Activated T-helper 1 cell treated with anti-CD3 and anti-CD28 coated beads, Interleukin-2, amount 50 U/mL, for 16 hours (primary cell): ENCODE measurements at regions not wholly inside any gene's neighbourhood (a gene's known extent, or its start where the extent isn't known, plus 50 kb on each side); places are given as distances from the start of the nearest gene placed in this dataset.

Experiments
- DNase-seq, 2 donors: peaks; one replicate each; pipeline ENCODE4 v3.0.0-alpha.2; 2020; ENCODE audit warnings: low read depth in 1 of 2, low spot score in 1 of 2

- DNase-seq: no peak
Observed at GRCh38 chr3:101091489-101091888, 98.3 kb upstream of the ABI3BP start.

- no peak for DNase-seq
Observed at GRCh38 chr3:101085752-101086151, 92.5 kb upstream of the ABI3BP start.

GRCh38 chr3:101084404-101084803 is 91.2 kb upstream of the ABI3BP start:
- DNase-seq: no peak

- DNase-seq: no peak
Observed at GRCh38 chr3:101081999-101082398, 88.8 kb upstream of the ABI3BP start.

GRCh38 chr3:101081446-101081845 is 88.2 kb upstream of the ABI3BP start:
- DNase-seq: no peak

- no peak for DNase-seq
Observed at GRCh38 chr3:101077361-101078011, 84.3 kb upstream of the ABI3BP start.

- no peak for DNase-seq
Observed at GRCh38 chr3:101074518-101074917, 81.3 kb upstream of the ABI3BP start.

GRCh38 chr3:101072300-101072699 is 79.1 kb upstream of the ABI3BP start:
- no peak for DNase-seq

GRCh38 chr3:101070799-101071121 is 77.5 kb upstream of the ABI3BP start:
- DNase-seq: no peak

- DNase-seq: peak; percentile 14 to 43
Observed at GRCh38 chr3:101069901-101070798, 76.9 kb upstream of the ABI3BP start.

GRCh38 chr3:101068876-101069606 is 75.8 kb upstream of the ABI3BP start:
- DNase-seq: no peak

GRCh38 chr3:101066711-101067129 is 73.5 kb upstream of the ABI3BP start:
- DNase-seq: no peak

GRCh38 chr3:101065962-101066361 is 72.7 kb upstream of the ABI3BP start:
- no peak for DNase-seq

GRCh38 chr3:101063401-101063800 is 70.2 kb upstream of the ABI3BP start:
- no peak for DNase-seq

GRCh38 chr3:101061312-101061711 is 68.1 kb upstream of the ABI3BP start:
- no peak for DNase-seq

- DNase-seq: no peak
Observed at GRCh38 chr3:101050866-101051265, 57.6 kb upstream of the ABI3BP start.

GRCh38 chr3:101050046-101050445 is 56.8 kb upstream of the ABI3BP start:
- DNase-seq: no peak

- no peak for DNase-seq
Observed at GRCh38 chr3:101049532-101049931, 56.3 kb upstream of the ABI3BP start.

GRCh38 chr3:101043687-101044078 is 50.5 kb upstream of the ABI3BP start:
- DNase-seq: no peak

- DNase-seq: no peak
Observed at GRCh38 chr3:101042996-101043686, 49.9 kb upstream of the ABI3BP start.
